HUES48 (cell line): ENCODE measurements at regions not wholly inside any gene's neighbourhood (a gene's known extent, or its start where the extent isn't known, plus 50 kb on each side); places are given as distances from the start of the nearest gene placed in this dataset.
"Not testable (repeated sequence)": the region's sequence is repeated elsewhere in the genome, so short reads cannot be mapped to it uniquely, and the experiment has no call there.

Source experiments
- H3K27ac ChIP-seq: one replicate; pipeline ENCODE4 v1.7.0; 2013; ENCODE audit warnings: low read depth, low read length, inconsistent platforms
- H3K27me3 ChIP-seq: 2 replicates; pipeline ENCODE4 v1.6.1; 2013; ENCODE audit warnings: mild to moderate bottlenecking, low read length; ENCODE audit not compliant: control insufficient read depth, insufficient read depth
- H3K36me3 ChIP-seq: 2 replicates; pipeline ENCODE4 v1.6.1; 2013; ENCODE audit warnings: low read length; ENCODE audit not compliant: control insufficient read depth, insufficient read depth
- H3K4me1 ChIP-seq: 2 replicates; pipeline ENCODE4 v1.6.1; 2013; ENCODE audit warnings: mild to moderate bottlenecking, low read length; ENCODE audit not compliant: control insufficient read depth, insufficient read depth
- H3K4me3 ChIP-seq: 2 replicates; pipeline ENCODE4 v1.5.1; 2013; ENCODE audit warnings: mild to moderate bottlenecking, low read depth, low read length
- H3K9ac ChIP-seq: 2 replicates; pipeline ENCODE4 v1.6.1; 2013; ENCODE audit warnings: mild to moderate bottlenecking, low read depth, low read length, moderate library complexity
- H3K9me3 ChIP-seq: 2 replicates; pipeline ENCODE4 v1.6.1; 2013; ENCODE audit warnings: low read length; ENCODE audit not compliant: control insufficient read depth, insufficient read depth

GRCh38 chr12:68478516-68479260 lies 132.0 kb upstream of the RAP1B start:
- Histone ChIP-seq H3K27me3 (no peaks in the 10 kb centered on the region), H3K9ac (no peak overlapping the region), H3K4me1 (peaks cover 3% of the 10 kb centered on the region; the same call in 1 of the 2 replicates), H3K36me3 (no peaks in the 10 kb centered on the region), H3K4me3 (no peak overlapping the region), H3K9me3 (no peaks in the 10 kb centered on the region), H3K27ac (no peak overlapping the region)

- Histone ChIP-seq H3K36me3 (no peaks in the 10 kb centered on the region), H3K27ac (no peak overlapping the region), H3K4me1 (peaks cover 3% of the 10 kb centered on the region; the same call in 1 of the 2 replicates), H3K27me3 (no peaks in the 10 kb centered on the region), H3K9me3 (no peaks in the 10 kb centered on the region), H3K4me3 (no peak overlapping the region), H3K9ac (no peak overlapping the region)
These were observed 131.3 kb upstream of the RAP1B start for GRCh38 chr12:68479261-68479895.

DNA sequence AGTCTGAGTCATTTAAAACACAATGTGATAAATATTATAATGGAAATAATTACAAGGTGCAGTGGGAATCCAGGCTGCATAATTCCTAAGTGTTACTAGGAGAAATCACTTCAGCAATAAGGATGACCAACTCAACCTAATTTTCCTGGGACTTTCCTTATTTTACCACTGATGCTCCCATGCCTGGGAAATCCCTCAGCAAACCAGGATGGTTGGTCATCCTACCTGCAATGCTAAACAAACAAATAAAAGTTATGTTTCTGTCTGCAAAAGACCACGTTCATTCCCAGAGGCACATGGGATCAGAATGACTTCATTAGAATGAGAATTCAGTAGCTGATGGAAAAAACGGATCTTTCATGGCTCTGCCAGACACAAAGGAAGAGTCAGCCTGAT lies 130.8 kb upstream of the RAP1B start:
- H3K36me3 ChIP-seq, result no peaks in the 10 kb centered on the region
- H3K4me1 ChIP-seq, result peaks cover 3% of the 10 kb centered on the region; the same call in 1 of the 2 replicates
- H3K9me3 ChIP-seq, result no peaks in the 10 kb centered on the region
- no peak overlapping the region for H3K9ac ChIP-seq
- no peak overlapping the region for H3K27ac ChIP-seq
- H3K27me3 ChIP-seq, result no peaks in the 10 kb centered on the region
- H3K4me3 ChIP-seq, result no peak overlapping the region

DNA sequence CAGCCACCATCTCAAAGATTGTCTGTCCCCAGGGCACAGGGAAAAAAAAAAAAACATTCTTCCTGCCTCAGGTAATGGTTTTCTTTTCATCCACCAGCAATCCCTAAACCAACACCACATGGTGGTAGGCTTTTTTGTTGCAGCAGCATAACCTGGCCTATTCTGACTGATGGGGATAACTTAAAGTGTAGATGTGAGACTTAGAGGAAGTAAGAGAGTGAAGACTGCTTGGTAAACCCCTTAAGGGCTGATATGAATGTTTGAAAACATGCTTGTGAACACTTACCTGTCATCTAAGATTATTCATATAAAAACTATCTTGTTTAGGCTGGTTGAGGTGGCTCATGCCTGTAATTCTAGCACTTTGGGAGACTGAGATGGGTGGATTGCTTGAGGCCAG lies 130.2 kb upstream of the RAP1B start:
- no peak overlapping the region for H3K27ac ChIP-seq
- H3K9ac ChIP-seq, result no peak overlapping the region
- no peak overlapping the region for H3K4me3 ChIP-seq
- H3K36me3 ChIP-seq, result no peaks in the 10 kb centered on the region
- H3K27me3 ChIP-seq, result no peaks in the 10 kb centered on the region
- no peaks in the 10 kb centered on the region for H3K9me3 ChIP-seq
- H3K4me1 ChIP-seq, result peaks cover 3% of the 10 kb centered on the region; the same call in 1 of the 2 replicates

- no peak overlapping the region for H3K9ac ChIP-seq
- no peaks in the 10 kb centered on the region for H3K9me3 ChIP-seq
- H3K27ac ChIP-seq, result no peak overlapping the region
- H3K4me1 ChIP-seq, result peaks cover 3% of the 10 kb centered on the region; the same call in 1 of the 2 replicates
- H3K27me3 ChIP-seq, result no peaks in the 10 kb centered on the region
- no peak overlapping the region for H3K4me3 ChIP-seq
- H3K36me3 ChIP-seq, result no peaks in the 10 kb centered on the region
These were observed 129.3 kb upstream of the RAP1B start for GRCh38 chr12:68481181-68481941.

- Histone ChIP-seq H3K27ac (no peak overlapping the region), H3K9ac (no peak overlapping the region), H3K4me1 (peaks cover 3% of the 10 kb centered on the region; the same call in 1 of the 2 replicates), H3K27me3 (no peaks in the 10 kb centered on the region), H3K4me3 (no peak overlapping the region), H3K9me3 (no peaks in the 10 kb centered on the region), H3K36me3 (no peaks in the 10 kb centered on the region)
These were observed 128.7 kb upstream of the RAP1B start for GRCh38 chr12:68482014-68482413.

- Histone ChIP-seq H3K9ac (no peak overlapping the region), H3K27me3 (no peaks in the 10 kb centered on the region), H3K36me3 (no peaks in the 10 kb centered on the region), H3K27ac (no peak overlapping the region), H3K4me3 (no peak overlapping the region), H3K9me3 (no peaks in the 10 kb centered on the region), H3K4me1 (peaks cover 3% of the 10 kb centered on the region)
These were observed 128.0 kb upstream of the RAP1B start for GRCh38 chr12:68482660-68483059.

DNA sequence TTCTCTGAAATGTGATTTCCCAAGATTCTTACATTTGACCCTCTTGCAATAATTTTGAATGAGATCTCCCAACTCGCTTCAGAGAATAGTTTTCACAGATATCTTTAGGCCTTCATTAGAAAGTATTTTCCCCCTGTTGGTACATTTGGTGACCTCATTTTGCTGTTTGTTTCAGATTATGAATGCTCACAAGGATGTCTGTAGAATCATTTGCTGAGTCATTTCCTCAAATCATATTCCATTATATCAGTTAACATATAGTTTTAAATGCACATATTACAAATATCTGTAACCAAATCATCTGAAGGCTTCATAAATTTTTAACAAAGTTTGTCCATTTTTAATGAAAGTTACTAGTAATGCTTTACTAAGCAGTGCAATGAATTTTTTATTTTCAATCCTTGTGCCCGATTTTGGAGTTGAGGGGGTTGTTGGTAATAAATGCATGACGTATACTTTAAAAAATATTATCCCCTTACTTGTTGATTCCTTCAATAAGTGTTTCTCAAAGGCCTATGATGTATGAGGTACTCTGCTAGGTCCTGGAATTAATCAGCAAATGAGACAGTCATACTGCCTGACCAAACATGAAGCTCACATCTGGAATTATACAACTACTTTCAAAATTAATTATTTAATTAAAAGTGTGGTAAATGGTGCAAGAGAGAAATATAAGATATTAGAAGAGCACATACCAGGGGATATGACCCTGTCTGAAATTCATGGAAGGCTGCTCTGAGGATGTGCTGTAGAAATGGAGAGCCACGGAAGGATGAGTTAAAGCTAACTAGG lies 126.9 kb upstream of the RAP1B start:
- Histone ChIP-seq H3K4me3 (no peak overlapping the region), H3K27me3 (no peaks in the 10 kb centered on the region), H3K4me1 (peaks cover 3% of the 10 kb centered on the region), H3K9me3 (no peaks in the 10 kb centered on the region), H3K36me3 (no peaks in the 10 kb centered on the region), H3K9ac (no peak overlapping the region), H3K27ac (no peak overlapping the region)

- not testable (repeated sequence) for H3K27ac ChIP-seq, H3K4me3 ChIP-seq, H3K9me3 ChIP-seq, H3K9ac ChIP-seq, H3K27me3 ChIP-seq, H3K4me1 ChIP-seq, H3K36me3 ChIP-seq
These were observed 126.1 kb upstream of the RAP1B start for GRCh38 chr12:68484578-68484977.

DNA sequence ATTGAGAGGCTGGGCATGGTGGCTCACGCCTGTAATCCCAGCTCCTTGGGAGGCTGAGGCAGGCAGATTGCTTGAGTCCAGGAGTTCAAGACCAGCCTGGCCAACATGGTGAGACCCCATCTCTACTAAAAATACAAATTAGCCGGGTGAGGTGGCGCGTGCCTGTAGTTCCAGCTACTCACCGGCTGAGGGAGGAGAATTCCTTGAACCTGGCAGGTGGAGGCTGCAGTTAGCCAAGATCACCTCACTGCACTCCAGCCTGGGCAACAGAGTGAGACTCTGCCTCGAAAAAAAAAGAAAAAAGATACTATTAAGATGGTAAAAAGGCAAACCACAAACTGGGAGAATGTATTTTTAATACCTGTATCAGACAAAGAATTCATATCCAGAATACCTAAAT lies 124.2 kb upstream of the RAP1B start:
- not testable (repeated sequence) for H3K9me3 ChIP-seq

More for the DNA sequence above, 124.2 kb upstream of the RAP1B start:
- H3K27me3 ChIP-seq, H3K4me3 ChIP-seq, H3K9ac ChIP-seq, H3K4me1 ChIP-seq, H3K27ac ChIP-seq, H3K36me3 ChIP-seq: not testable (repeated sequence)
